GM19328 (cell line): ENCODE measurements at regions not wholly inside any gene's neighbourhood (a gene's known extent, or its start where the extent isn't known, plus 50 kb on each side); places are given as distances from the start of the nearest gene placed in this dataset.

Experiments used
- ATAC-seq: cut with Tn5 transposase; IDR thresholded peaks from one replicate; pipeline ENCODE4 v1.9.1; 2021; ENCODE audit warnings: mild to moderate bottlenecking, moderate library complexity; ENCODE audit not compliant: unreplicated experiment

DNA sequence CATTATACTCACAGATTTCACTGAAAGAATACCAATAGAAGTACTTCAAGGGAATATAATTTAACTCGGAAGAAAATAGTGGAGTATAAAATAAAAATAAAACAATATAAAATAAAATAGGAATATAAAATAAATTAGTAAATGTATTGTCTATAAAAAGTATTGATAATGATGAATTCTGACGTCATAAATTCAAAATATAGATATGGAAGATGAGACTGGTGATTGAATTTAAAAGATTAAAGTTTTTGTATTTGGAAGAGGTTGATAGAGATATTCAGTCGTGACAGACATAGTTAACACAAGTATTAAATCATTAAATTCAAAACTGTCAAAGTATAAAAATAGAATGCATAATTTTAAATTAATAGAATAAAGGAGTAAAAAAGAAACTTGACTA is 964.9 kb upstream of the C9orf72 start:
- ATAC-seq = no peak

DNA sequence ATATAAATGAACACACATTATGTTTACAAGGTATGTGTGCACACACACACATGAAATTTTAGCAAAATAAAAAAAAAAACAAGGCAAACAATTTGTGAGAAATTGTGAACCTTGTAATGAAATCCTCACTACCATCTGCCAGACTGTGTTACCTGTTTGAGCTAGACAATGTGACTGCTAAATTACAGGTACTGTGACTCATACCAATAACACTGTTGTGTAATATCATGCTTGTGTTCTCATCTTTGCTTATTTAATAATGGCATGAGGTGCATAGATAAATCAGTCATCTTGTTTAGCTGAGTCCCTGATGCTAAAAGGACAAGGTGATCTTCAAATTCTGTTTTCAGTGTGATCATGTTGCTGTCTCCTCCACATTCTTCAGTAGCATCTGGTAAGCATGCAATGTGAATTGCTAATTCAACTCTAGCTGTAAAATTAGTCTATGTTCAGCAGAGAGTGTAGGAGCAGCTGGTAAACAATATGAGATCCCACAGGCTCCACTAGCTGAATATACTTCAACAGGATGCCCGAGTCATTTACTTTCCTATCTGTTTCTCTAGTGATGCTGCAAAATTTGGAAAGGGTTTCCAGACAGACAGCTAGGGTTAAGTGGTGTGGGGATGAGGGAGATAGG is 966.3 kb upstream of the C9orf72 start:
- no peak for ATAC-seq

DNA sequence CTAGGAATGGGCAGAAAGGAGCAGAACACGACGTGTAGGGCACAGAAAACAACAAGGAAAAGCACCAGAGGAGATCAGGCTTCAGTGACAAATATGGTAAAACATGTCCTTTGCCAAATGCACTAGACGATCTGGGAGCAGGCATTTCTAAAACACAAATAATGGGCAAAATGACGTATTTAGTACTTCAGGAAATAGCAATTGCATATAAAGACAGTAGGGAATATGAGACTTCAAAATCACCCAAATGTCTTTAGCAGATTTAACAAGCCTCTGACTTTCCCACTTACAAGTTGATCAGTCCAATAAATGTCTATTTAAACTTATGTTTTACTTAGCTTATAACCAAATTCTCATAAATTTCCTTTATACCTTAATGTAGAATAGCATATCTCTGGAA is 969.6 kb upstream of the C9orf72 start:
- no peak for ATAC-seq

DNA sequence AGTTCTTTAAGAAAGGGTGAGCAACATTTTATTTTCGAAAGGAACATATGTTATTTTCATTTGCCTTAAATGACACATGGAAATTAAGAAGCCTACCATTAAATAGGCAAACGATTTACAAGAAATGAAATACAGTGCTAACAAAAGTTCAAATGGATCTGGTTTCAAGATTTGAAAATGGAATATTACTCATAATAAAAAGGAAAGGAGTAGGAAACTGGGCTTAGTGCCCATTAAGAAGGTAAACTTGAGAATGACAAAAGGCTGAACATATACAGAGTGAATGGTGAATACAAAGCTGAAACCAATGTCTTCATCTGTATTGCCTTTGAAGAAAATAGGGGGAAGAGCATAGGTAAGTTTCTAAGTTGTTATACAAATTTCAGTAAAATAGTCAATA is 974.2 kb upstream of the C9orf72 start:
- ATAC-seq = no peak

DNA sequence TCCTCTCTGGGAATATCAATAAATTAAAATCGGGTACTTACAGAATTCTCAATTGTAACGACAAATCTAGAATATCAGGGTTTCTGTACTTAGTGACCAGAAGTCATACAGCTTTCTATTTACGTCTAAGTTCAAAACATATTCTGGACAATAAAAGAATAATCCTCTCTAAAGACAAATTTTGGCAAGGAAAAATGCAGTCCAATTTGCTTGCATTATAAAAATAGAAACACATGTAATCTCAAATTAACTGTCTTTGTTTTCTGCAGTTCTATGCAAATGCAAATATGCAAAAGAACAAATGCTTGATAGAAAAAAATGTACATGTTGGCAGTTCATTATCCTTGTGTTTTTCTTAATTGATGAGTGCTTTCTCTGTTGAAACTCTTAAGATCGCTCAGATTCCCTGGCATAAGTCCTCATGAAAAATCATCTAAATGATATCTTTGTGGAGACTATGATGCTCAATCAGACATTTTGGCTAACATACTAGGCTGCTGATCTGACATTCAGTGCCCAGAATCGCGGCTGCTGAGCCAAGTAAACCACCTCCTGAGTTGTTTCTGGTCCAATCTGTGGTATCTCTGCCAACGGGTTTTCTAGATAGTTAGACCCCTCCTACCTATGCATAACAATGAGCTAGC is 990.1 kb upstream of the C9orf72 start:
- no peak for ATAC-seq

DNA sequence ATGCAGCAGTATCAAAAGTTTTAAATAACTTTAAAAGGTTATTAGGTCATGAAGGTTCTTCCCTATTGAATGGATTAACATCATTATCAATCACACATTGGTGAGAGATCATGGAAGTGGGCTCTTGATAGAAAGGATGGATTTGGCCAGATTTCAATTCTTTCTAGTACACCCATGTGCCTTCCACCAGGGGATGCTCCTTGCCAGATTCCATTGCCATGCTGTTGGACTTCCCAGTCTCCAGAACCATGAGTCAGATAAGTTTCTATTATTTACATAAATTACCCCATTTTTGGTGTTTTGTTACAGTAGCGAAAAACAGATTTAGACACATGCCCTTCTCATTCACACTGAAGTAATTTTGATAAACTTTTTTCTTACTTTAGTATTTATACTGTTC is 1010.6 kb upstream of the C9orf72 start:
- no peak for ATAC-seq

DNA sequence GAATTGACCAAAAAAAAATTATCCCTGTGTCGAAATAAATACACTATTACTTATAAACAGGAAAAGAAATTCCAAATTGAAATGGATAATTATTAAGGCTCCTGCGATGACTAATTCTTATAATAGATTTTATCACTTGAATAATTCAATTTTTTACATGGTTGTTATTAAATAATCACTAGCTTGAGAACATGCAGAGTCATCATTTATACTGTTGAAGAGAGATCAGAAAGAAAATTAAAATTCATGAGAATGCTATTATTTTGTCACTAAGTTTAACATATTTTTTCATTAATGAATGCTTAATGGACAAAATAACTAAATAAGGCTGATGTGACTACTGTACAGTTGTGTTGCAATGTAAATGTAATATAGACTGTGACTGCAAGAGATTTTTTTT is 1011.3 kb upstream of the C9orf72 start:
- no peak for ATAC-seq

DNA sequence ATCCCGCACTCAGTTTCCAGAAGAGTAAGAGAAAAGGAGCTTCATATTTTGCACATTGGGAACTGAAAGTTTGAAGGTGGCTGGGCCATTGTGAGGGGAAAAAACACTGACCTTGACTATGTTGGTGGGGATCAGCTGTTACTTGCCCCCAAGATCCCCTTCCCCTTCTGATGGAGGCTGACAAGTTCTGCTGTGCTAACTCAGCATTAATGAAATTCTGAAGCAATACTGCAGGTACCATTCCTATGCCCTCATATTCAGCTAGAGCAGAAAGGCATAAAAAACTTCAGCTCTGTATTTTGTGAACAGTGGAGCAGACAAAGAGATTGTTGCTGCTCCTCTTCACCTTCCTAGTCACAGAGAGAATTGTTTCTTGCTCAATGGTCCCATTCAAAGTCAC is 1013.8 kb upstream of the C9orf72 start:
- ATAC-seq = no peak

DNA sequence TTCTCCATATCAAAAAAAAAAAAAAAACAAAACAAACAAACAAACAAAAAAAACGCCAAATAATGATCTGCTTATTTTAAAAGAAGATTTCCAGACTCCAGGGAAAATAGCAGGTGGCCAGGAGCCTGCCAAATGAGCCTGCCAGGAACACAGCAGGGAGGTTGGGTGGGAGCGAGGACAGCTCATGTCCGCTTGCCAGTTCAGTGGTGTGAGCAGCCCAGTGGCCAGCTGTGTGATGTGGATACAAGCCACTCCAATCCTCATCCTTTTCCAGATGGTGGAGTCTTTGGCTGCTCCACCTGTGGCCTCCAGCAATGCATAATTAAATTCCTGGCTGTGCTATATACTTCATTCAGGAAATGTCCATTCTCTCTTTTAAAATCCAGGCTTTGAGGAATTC is 1025.1 kb upstream of the C9orf72 start:
- ATAC-seq = no peak

DNA sequence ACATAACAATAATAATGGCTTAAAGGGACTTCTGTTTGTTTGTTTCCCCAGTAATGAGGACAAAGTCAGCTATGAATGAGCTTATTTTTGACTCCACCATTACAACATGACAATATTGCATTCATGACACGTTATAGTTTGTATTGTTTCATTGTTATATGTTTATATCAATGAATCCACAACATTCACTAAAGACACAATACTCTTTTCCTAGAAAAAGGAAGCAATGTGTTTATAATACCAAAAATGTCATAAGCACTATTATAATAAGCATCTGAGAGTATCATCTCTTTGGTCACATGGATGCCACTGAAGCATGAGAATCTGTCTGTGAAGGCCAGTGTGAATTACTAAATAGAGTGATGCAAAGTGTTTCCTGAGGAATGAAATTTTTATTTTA is 1026.9 kb upstream of the C9orf72 start:
- ATAC-seq = no peak

DNA sequence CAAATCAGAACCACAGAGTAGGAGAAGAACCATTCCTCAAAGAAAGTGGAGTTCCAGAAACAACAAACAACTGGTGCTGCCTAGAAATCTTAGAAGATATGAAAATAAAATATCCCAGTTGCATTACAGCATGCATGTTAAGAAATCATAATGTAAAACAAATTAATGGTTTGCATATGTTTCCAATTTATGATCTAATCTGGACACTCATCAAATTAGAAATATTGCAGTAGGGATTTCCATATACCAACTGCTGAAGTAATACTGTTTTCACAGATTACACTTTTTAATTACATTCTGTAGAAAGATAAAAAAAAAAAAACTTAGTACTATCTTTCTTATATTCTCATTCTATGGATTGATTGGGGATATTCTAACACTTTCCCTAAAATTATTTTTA is 1034.6 kb upstream of the C9orf72 start:
- no peak for ATAC-seq

DNA sequence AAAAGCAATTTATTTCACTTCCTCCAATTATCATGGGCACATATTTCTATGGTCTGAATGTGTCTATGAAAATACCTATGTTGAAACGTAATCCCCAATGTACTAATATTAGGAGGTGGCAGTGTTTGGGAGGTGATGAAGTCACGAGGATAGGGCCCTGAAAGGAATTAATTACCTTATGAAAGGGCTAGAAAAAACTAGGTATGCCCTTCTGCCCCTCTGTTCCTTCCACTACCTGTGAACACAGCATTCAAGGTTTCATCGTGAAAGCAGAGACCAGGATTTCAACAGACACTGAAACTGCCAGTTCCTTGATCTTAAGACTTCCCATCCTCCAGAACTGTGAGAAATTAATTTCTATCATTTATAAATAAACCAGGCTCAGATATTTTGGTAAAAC is 1037.1 kb upstream of the C9orf72 start:
- no peak for ATAC-seq

DNA sequence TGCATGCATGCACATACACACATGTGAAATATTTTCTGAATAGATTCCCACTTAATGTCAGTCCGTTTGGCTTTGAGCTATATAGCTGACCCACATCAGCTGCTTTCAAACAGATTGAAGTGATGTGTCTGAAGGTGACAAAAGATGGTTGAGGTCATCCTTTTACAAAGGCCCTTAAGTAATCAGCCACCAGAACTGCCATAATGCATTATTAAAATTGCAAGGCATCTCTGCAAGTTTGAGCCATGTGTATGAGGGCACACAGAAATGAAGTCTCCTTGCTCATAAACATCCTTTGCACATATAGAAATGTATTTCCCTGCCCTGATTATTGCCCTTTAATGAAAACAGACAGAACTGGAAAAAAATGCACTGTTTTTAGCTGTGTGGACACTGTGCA is 1043.0 kb upstream of the C9orf72 start:
- ATAC-seq = no peak

DNA sequence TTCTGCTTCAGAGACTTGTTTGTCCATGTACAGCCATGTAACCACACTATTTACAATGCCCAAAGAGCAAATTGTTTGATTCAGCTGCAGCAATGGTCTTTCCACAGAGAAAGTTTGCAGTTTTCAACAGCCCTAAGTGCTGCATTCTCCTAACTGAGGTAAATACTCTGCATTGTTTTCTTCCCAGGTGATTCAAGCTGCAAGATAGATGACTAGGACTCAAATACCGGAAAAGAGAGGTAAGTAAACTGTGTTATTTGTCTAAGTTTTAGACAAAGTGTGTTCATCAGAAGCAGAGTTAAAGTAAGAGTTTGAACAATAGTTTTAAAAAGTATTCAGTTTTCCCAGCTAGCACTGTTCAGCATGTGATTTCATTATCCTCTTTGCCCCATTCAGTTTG is 1046.7 kb upstream of the C9orf72 start:
- no peak for ATAC-seq

DNA sequence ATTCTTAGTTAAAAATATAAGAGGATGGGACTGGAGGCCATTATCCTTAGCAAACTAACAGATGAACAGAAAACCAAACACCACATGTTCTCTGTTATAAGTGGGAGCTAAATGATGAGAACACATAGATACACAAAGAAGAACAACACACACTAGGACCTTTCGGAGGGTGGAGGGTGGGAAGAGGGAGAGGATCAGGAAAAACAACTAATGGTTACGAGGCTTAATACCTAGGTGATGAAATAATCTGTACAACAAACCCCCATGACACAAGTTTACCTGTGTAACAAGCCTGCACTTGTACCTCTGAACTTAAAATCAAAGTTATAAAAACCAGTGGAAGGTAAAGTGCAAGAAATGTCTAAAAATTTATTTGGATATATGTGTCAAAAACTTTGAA is 1047.4 kb upstream of the C9orf72 start:
- ATAC-seq = no peak

DNA sequence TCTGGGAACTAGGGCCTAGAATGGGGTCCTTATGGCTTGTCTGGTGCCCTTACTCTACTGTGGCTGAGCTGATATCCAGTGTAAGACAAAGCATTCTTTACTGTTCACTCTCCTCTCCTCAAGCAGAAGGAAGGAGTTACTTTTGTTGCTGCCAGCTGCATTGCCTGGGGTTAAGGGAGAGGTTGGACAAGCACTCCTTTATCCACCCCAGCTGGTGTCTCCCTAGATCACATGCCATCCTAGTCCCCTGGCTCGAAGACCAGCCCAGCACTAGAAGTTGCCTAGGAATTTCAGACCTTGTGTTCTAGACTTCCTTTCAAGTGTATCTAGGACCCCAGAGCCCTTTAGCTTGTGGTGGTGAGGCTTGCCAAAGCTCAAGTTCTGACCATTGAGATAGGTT is 1051.5 kb upstream of the C9orf72 start:
- no peak for ATAC-seq

DNA sequence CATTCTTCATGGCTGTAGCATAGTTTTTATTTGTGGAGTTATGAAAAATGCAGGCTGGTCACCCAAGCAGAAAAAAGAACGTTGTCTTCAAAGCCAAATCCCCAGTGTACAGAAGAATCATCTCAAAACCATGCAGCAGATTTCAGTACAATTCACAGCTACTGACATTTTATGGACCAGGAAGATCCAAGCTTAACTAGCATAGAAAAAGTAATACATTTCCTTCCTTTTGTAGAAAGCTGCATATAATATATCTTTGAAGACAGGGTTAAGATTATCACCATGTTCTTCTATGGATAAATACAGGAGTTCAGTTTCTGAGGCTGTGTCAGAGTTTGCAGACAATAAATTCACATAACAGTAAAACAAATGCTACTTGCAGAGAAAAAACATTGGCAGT is 1054.8 kb upstream of the C9orf72 start:
- no peak for ATAC-seq

DNA sequence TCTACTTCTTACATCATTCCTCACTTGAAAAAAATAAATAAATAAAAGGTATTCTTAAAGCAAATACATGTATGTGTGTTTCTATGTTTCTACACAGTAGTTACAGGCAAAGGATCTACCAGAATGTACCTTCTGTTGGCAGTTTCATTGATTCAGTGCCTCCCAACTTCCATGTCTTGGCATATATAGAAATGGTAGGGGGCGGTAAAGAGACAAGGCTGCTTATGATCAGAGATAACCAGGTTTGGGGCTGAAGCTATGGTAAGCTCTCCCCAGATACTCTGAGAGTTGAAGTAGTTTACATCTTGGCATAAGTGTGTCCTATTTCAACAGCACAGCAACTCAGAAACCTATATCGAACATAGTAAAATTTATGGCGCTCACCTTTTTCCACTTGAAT is 1075.4 kb upstream of the C9orf72 start:
- ATAC-seq = no peak

DNA sequence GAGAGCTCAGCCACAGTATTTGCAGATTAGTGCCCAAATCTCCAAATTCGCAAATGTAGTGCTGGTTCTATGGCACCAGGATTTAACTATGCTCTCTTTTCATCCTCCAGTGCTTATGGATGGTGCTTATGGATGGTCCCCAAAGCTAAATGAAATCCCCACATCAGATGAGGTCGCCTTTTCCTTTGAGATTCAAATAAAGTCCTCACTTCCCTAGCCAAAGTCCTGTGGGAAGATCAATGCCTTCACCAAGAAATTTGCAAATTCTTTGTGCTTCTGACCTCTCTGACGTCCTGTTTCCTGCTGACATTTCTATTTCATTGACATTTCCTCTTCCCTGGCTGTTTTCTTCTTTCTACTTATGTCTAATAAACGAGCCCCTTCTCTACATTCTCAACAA is 1077.0 kb upstream of the C9orf72 start:
- ATAC-seq = no peak

DNA sequence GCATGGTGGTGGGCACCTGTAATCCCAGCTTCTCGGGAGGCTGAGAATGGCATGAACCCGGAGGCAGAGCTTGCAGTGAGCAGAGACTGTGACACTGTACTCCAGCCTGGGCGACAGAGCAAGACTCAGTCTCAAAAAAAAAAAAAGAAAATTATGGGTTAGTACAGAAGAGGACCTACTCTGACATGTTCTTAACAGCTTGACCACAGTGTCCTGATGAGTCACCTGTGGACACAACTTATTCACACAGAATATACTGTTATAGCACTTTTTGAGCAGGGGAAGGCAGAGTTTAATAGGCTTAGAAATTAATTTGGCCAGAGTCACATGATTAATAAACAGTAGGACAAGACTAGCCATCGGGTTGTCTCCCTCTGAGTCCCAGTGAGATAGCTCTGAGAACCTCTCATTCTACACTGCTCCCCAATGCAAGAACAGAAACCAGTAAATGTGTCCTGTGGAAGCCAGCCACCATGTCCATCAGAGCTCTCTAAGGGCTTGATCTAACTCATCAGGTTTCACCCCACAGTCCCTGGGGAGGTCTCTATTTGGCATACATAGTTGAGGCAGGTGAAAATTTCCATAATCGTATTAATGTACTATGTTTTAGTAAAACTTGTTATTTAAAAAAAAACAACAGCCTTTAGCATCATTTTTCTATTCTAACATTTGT is 1077.9 kb upstream of the C9orf72 start:
- no peak for ATAC-seq

DNA sequence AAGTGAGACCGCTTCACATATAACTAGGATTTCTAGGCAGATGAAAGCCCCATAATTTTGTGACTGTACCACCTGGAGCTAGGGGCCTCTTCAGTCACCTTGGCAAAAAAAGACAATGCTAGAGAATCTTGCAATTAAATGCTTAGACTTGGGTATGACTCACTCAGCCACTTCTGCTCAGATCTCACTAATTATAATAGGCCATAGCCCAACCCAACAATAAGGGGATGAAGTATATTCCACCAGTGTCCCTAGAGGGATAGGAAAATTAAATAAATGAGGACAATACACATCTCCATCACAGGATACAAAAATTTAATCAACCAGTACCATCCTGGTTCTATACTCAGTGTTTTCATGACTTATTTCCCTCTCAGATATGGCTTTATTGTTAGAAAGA is 1079.9 kb upstream of the C9orf72 start:
- ATAC-seq = no peak

DNA sequence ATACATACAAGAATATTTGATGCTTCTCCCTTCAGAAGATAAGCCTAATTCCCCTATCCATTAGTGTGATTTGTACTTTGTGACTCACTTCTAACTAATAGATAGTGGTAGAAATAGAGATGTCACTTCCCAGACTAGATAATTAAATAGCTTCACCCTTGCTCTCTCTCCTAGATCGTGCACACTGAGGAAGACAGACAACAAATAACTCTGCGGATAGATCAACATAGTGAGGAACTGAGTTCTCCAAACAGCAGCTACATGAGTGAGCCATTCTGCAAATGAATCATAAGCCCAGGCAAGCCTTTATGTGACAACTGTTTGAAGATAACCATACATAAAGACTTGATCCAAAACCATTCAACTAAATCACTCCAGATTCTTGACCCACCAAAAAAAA is 1083.4 kb upstream of the C9orf72 start:
- ATAC-seq = no peak

DNA sequence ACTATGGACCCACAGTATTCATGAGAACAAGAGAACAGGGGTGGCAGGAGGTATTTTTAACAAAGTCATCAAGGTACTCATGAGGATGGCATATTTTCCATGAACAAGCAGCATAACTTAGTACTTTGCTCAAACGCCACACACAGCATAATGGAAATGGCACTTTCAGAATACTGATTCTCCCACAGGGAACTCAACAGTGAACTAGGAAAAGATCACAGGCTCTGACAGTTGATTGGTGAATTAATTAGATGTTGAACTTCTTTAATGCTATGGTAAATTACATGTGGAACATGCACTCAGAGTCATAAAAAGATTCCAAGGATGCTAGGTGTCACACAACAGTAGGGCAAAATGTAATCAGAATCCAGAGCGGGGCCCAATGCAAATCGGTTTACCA is 1088.6 kb upstream of the C9orf72 start:
- no peak for ATAC-seq
